IPS-NIHi7 (cell line): ENCODE measurements at regions not wholly inside any gene's neighbourhood (a gene's known extent, or its start where the extent isn't known, plus 50 kb on each side); places are given as distances from the start of the nearest gene placed in this dataset.

Experiments used
- DNase-seq: peaks from one replicate; pipeline ENCODE4 v3.0.0; 2012; ENCODE audit warnings: mixed read lengths; ENCODE audit errors: extremely low spot score

GRCh38 chr9:1328341-1328740 lies 278.2 kb downstream of the DMRT2 start:
- DNase-seq = no peak

DNA sequence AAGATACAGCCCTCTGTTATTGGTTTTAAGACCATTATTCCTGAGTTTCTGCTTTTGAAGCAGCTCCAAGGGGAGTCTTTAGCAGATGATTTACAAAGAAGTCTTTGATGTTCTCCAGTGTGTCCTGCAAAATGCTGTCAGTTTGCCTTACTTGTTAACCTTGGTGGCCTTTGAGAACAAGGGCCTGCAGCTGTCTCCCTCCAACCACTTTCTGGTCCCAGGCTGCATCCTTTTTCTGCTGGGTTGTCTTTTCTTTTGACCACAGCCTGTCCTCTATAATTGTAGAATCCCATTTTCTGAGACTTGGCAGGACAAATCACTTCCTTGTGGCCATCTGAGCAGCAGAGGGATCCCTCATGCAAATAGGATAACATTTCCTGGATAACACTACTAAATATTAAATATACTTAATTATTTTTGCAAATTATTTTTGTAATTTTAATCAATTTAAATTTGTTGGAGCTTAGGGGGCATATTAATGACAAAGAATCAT lies 281.4 kb downstream of the DMRT2 start:
- no peak for DNase-seq

DNA sequence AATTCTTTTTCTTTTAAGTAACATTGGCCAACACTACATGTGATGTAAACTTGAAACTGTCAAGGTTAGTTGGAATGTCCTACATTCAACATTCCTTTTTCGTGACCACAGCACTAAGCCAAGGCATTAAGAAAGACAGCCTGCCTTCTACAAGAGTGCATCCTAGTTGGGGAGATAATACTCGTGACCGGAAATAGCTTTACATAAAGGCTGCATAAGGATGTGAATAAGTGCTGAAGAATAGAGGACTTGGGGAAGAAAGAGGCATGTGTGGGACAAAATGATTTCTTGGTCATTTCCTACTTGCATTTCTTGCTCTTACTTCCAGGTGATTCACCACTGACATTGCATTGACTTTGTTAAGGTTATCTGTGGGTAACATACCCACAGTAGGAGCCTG lies 282.0 kb downstream of the DMRT2 start:
- DNase-seq = no peak

- no peak for DNase-seq
Observed at GRCh38 chr9:1335174-1335573, 285.0 kb downstream of the DMRT2 start.

GRCh38 chr9:1337169-1337568 lies 287.0 kb downstream of the DMRT2 start:
- no peak for DNase-seq

- DNase-seq = no peak
Observed at GRCh38 chr9:1340390-1340789, 290.2 kb downstream of the DMRT2 start.

DNA sequence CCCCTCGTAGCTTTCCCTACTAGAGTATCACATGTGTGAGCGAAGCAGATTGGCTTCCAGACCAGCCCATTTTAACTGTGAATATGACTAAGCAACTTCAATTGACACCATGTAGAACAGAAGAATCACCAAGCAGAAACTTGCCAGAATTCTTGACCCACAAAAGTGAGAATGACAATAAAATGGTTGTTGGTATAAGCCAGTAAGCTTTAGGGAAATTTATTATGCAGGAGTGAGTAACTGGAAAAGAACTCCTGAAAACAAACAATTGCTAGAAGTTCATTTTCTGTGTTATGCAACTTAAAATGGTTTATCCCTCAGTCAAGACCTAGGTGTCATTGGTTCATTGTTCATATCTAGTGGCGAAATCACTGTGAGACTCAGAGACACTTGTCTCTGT lies 303.1 kb downstream of the DMRT2 start:
- DNase-seq = no peak

DNA sequence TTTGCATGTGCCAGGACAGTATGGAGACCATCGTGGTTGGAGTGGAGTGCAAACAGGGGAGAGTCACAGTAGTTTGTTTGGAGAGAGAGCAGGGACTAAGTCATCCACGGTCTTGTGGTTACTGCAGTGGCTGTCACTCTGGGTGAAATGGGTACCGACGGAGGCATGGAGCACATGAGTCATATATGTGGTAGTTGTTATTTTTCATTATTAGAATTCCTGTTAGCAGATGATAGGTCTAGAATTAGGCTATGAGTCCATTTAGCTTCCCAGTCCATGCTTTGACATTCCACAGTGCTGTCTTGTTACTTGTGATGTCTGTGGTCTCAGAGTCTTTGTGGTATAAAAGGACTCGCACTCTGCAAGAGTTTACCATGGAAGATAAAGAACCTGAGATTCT lies 303.9 kb downstream of the DMRT2 start:
- no peak for DNase-seq

GRCh38 chr9:1354606-1355005 lies 304.4 kb downstream of the DMRT2 start:
- DNase-seq = no peak

DNA sequence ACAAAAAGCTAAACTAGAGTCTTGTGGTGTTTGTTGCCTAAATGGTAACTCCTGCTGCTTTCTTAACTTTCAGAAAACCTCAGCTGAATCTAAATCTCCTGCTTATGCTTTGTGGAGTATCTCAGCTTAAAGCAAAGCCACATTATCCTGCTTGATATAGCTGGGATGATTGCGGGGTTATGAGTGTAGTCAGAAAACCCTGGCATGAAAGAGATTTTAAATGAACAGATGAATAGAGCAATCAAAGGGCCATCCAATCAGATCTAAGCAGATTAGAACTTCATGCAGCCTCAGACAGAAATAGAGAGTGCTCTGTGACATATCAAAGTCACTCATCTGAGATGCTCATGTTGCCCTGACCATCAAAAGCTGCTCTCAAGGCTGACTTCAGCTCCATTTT lies 305.5 kb downstream of the DMRT2 start:
- no peak for DNase-seq

DNA sequence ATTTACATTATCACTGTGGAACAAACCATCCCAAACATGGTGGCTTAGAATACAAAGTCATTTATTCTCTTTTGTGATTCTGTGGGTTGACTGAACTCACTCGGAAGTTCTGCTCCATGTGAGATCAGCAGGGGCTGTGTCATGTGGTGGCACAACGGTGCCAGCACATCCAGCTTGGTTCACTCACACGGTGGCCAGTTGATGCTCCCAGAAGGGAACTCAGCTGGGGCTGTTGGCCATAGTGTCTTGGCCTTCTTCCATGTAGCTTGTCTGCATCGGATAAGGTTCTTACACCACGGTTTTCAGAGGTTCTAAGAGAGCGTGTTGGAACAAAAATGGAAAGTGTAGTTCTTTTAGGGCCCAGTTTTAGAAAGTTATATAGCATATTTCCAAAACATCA lies 312.7 kb downstream of the DMRT2 start:
- DNase-seq = no peak

DNA sequence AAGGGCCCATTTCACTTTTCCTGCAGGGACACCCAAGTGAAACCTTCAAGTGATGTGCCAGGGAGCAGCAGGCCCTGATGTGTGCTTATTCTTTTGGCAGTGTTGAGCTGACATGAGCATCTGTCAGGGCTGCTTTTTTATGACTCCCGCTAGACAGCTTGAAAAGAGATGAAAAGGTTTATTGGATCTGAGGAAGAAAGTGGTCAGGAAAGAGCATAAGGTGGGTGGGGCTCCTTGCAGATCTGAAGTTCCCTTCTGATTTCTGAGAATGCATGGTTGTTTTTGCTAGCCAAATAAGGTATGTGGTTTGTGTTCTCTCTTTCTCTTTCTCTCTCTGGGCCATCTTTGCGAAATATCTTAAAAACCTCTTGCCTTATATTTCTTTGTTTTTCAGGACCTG lies 316.1 kb downstream of the DMRT2 start:
- no peak for DNase-seq

- DNase-seq = no peak
Observed at GRCh38 chr9:1369297-1369696, 319.1 kb downstream of the DMRT2 start.

DNA sequence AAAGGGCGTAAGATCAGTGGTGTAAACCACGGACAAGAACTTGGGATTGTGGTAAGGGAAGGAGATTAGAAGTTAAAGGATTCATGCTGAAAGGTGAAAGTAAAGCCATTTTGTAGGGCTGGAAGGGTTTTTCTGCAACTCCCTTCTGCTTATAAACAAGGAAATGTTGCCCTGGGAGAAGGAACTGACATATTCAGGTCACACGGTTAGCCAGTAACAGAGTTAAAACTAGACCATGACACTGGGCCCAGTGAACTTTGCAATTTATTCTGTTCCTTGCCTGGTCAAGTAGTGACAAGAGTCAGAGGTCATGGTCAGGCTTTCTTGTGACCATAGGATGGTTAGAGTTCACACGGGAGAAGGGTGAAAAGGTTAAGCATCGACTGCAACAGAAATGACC lies 323.3 kb downstream of the DMRT2 start:
- no peak for DNase-seq

DNA sequence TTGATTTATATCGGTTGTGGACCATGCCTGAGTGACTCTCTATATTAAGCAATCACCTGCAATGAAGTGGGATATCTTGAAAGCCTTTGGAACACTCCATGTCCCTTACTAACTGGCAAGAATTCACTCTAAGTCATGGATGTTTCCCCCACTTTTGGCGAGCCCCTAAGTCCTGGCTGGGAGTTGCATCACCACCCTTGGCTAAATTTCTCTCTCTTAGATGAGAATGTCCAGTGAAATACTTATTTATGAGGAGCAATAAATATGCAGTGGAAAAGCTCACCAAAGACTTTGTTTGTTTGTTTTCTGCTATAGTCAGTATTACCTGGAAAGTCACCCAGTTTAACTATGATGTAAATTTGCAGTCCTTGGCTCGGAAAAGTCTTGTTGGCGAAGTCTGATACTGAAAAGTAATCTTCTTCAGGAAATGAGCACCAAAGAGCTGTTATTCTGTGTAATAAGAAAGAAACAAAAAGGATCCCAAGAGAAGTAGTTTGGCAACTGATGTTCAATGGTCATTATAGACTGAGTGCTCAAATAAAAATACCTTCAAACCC lies 333.8 kb downstream of the DMRT2 start:
- DNase-seq = no peak

- no peak for DNase-seq
Observed at GRCh38 chr9:1384816-1385215, 334.7 kb downstream of the DMRT2 start.

DNA sequence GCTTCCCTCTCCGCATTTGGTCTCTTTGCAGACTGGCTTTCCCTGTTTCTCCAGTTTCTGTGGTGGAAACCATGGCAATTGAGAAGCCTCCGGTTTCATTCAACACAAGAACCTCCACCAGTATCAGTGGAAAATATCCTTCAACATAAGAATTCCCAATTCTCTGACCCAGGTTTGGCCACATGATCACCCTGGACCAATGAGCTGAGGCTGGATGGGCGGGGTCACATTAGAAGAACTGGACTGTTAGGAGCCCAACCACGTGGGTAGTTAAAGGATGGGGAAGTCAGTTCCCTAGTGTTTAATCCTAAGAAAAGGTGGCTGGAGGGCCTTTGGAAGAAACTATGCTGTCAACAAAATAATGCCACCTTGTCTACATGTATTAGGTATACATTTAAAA lies 336.3 kb downstream of the DMRT2 start:
- no peak for DNase-seq

- DNase-seq = no peak
Observed at GRCh38 chr9:1388216-1388615, 338.1 kb downstream of the DMRT2 start.

DNA sequence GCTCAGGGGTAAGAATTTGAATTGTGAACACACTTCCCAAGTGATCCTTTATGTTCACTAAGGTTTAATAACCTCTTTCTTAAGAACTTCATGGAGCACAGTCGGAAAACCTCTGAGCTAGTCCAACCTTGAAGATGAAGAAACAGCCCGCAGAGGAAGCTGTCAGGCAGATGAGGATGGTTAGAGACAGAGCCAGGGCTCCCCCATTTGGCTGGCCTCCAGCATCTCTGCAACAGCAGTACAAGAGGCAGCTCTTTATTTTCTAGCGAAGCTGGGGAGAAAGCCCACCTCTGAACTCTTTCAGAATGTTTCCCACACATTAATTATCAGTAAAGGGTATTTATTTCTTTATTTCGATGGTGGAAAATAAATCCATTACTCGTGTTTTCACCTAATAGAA lies 350.8 kb downstream of the DMRT2 start:
- peak; percentile 56 for DNase-seq

- DNase-seq = no peak
Observed at GRCh38 chr9:1404940-1405339, 354.8 kb downstream of the DMRT2 start.

GRCh38 chr9:1411826-1412225 lies 361.7 kb downstream of the DMRT2 start:
- DNase-seq = no peak

GRCh38 chr9:1414711-1415131 lies 364.6 kb downstream of the DMRT2 start:
- no peak for DNase-seq

- no peak for DNase-seq
Observed at GRCh38 chr9:1415146-1415545, 365.0 kb downstream of the DMRT2 start.

DNA sequence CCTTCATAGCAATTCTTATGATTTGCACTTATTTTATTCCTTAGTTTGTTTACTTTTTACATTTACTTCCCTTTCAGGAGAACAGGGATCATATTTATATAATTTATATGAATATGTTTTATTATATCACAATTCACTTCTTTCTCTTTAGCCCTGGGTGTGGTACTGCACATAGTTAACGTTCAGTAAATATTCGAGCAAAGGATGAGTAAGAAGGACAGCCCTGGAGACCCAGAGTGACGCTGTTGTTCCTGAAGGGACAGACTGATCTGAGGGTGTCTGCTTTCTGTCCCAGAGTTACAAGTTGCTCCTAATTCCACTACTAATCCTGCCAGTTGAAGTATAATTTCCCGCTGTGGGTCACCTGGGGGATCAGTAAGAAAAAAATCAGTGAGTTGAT lies 366.1 kb downstream of the DMRT2 start:
- no peak for DNase-seq
